GM13976 (cell line): ENCODE measurements at regions not wholly inside any gene's neighbourhood (a gene's known extent, or its start where the extent isn't known, plus 50 kb on each side); places are given as distances from the start of the nearest gene placed in this dataset.

Experiments used
- DNase-seq: peaks from one replicate; pipeline ENCODE4 v3.0.0; 2012; ENCODE audit warnings: low spot score
- in situ Hi-C: fragments of 300-500 bp; cut with MboI; formaldehyde crosslinking; loops from one replicate; pipeline ENCODE4 v1.12.0; 2022; ENCODE audit warnings: low sequenced_read_pairs, mixed read lengths, inconsistent platforms; ENCODE audit not compliant: unreplicated experiment
- TF ChIP-seq, protein P1 (sequence below): IDR thresholded peaks from 2 replicates; pipeline ENCODE4 v1.5.1; 2012; ENCODE audit warnings: borderline replicate concordance, mild to moderate bottlenecking; ENCODE audit not compliant: insufficient read depth; ENCODE audit errors: extremely low read depth, missing control alignments, control extremely low read depth

DNA sequence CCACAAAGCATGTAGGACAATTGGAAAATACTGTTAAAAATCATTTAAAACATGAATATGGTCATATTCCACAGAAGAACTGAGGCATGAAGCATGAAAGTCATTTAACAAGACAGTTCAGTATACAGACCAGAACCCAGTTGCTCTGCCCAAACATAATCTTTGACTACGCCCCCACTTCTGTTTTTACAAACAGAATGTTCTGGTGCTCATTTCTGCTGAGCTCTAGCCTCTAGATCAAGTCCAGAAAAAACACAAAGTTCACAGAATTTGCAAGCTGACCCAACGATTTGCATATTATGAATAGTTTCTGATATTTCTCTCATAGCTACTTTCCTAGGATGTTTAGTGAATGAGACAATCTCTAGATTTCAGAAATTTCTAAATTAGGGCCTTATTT lies 424.9 kb downstream of the PID1 start:
- TF ChIP-seq, protein P1, sequence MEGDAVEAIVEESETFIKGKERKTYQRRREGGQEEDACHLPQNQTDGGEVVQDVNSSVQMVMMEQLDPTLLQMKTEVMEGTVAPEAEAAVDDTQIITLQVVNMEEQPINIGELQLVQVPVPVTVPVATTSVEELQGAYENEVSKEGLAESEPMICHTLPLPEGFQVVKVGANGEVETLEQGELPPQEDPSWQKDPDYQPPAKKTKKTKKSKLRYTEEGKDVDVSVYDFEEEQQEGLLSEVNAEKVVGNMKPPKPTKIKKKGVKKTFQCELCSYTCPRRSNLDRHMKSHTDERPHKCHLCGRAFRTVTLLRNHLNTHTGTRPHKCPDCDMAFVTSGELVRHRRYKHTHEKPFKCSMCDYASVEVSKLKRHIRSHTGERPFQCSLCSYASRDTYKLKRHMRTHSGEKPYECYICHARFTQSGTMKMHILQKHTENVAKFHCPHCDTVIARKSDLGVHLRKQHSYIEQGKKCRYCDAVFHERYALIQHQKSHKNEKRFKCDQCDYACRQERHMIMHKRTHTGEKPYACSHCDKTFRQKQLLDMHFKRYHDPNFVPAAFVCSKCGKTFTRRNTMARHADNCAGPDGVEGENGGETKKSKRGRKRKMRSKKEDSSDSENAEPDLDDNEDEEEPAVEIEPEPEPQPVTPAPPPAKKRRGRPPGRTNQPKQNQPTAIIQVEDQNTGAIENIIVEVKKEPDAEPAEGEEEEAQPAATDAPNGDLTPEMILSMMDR: no peak
- in situ Hi-C loops: no loop called here
- DNase-seq: no peak

DNA sequence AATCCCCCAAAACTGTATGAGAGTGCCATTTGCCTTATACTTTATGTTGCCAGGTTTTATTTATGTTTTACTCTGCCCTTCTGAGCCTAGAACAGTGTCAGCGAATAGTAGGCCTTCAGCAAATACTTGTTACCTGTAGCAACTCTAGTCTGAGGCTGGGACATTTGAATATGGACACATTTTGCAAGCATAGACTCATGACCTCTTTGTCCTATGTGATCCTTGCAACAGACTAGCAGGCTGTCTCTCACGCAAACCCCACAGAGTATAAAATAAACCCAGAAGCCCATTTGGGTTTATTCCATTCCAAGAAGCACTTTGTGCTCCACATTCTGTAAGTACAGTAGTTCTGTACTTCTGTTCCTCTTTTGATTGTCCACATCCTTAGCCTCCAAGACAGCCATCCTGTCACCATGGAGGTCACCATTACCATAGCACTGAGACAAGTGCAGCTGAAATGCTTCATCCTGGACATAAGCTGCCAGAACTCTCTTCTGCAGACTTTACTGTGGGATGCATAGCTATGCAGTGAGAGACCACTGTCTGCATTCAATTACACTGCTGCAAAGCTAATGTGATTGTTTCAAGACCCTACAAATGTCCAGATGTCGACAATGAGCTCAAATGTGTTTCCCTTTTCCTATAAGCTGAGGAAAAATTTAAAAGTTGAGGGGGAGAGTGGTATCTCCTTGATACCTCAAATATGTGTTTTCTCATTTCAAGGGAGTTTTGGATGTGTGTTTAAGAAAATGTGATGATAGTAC lies 425.7 kb downstream of the PID1 start:
- TF ChIP-seq, protein P1: no peak
- no peak for DNase-seq
- in situ Hi-C loops: no loop called here

DNA sequence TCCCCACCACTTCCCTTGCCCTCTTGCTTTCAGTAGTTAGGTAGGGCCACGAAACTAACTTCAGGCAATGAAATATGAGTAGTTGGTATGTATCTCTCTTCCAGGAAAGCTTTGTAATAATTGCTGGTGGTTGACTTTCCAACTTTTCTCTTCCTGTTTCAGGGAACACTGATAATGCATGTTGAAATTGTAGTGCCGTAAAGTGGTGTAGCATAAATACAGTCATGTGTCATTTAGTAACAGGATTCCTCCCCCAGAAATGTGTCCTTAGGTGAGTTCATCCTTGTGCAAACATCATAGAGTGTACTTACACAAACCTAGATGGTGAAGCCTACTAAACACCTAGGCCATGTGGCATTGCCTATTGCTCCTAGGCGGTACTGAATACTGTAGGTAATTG lies 429.2 kb downstream of the PID1 start:
- in situ Hi-C loops: no loop called here
- DNase-seq: no peak
- TF ChIP-seq, protein P1: no peak

DNA sequence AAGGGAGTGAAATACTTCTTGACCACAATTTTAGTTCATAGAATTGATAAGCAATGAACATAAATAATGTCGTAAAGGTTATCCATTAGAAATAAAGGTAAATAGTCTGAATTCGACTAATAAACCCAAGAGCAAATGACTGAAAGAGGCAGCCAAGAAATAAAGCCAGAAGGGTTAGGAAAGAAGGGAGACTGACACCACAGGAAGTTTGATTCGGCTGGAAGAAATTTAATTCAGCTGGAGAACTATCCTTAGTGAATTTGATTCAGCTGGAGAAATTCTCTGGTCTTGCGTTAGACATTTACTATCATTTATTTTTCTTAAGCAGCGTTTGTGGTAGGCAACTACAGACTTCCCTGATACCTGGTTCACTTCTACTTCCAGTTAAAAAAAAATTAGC lies 429.6 kb downstream of the PID1 start:
- no peak for DNase-seq
- in situ Hi-C loops: no loop called here
- TF ChIP-seq, protein P1: no peak

DNA sequence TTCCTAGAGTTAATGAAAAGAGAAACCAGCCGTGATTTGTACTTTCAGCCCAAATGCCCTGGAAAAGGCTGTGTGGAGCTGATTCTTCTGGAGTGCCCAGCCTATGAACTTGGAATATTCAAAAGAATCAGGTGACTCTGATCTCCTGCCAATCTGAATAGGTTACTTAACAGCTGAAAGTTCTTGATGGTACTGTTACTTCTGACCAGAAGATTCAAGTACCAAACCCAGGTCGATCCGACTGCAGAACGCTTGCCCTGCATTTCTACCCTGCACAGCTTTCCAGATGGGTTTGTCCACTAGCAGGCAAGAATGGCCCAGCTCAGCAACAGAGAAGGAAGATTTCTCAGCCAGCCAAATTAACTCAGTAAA lies 430.4 kb downstream of the PID1 start:
- no peak for DNase-seq
- in situ Hi-C loops: no loop called here
- TF ChIP-seq, protein P1: no peak

DNA sequence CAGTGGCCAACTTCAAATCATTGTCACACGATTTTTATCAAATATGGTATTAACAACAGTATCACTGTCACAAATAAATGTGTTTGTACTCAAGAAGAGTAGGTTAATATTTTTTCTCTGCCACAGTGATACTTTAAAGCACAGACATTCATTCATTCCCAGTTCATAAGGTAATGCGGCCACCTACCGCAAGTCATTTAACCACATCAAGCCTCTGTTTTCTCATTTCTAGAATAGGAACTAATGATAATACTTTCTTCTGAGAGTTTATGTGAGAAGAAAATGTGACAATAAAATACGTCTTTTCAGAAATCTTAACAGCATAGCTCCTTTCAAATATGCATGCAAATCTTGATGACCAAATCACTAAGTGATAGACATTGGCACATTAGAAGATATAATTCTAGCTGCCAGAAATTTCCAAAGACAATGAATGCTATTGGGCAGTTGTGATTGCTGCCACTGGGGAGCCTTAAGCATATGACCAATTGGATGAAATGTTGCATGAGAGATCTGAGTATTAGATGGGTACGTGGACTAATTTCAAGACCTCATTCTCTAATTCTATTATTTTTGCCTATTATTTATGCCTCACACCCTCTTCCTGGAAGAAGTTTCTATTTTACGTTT lies 430.9 kb downstream of the PID1 start:
- in situ Hi-C loops: no loop called here
- no peak for DNase-seq
- TF ChIP-seq, protein P1: no peak
